Mucosa of rectum (tissue), 2 donors: ENCODE measurements at regions not wholly inside any gene's neighbourhood (a gene's known extent, or its start where the extent isn't known, plus 50 kb on each side); places are given as distances from the start of the nearest gene placed in this dataset.

Experiments
- H3K27ac ChIP-seq, 2 donors: one replicate each; pipeline ENCODE4 v1.7.0; 2013; ENCODE audit warnings: inconsistent platforms in 2 of 2, low read depth in 2 of 2, low read length in 2 of 2
- H3K27me3 ChIP-seq, 2 donors: one replicate each; pipeline ENCODE4 v1.7.0; 2013; ENCODE audit warnings: low read length in 2 of 2; ENCODE audit not compliant: control insufficient read depth in 2 of 2, insufficient read depth in 2 of 2
- H3K36me3 ChIP-seq, 2 donors: one replicate each; pipeline ENCODE4 v1.7.0; 2013; ENCODE audit warnings: low read length in 2 of 2; ENCODE audit not compliant: control insufficient read depth in 2 of 2, insufficient read depth in 2 of 2
- H3K4me1 ChIP-seq, 2 donors: one replicate each; pipeline ENCODE4 v1.7.0; 2013; ENCODE audit warnings: low read length in 2 of 2, mild to moderate bottlenecking in 1 of 2; ENCODE audit not compliant: control insufficient read depth in 2 of 2, insufficient read depth in 2 of 2
- H3K4me3 ChIP-seq, 2 donors: one replicate each; pipeline ENCODE4 v1.7.0; 2013; ENCODE audit warnings: low read length in 2 of 2
- H3K9ac ChIP-seq, 2 donors: one replicate each; pipeline ENCODE4 v1.7.0; 2013; ENCODE audit warnings: low read length in 2 of 2, low read depth in 1 of 2, mild to moderate bottlenecking in 1 of 2
- H3K9me3 ChIP-seq, 2 donors: one replicate each; pipeline ENCODE4 v1.7.0; 2013; ENCODE audit warnings: low read length in 2 of 2; ENCODE audit not compliant: control insufficient read depth in 2 of 2
- donor health status: healthy.
- donor health status: Normal muscosa, but diverticular disease.

DNA sequence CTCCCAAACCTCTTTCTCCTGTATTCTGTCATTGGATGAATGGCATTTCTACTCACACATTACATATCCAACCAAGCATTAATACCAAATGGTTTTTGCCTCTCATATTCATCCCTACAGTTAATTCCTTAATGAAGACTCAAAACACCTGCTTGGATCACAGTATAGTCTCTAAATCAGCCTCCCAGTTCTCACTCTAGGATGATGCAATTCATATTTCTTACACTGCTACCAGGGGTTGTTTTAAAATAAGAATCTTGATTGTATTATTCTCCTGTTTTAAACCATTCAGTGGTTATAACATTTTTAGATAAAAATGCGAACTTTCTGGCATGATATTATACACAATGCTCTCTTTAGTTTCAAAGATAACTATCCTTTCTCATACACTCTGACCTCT lies 281.4 kb upstream of the ZEB2 start:
- Histone ChIP-seq H3K27me3 (no peaks in the 10 kb centered on the region), H3K36me3 (no peaks in the 10 kb centered on the region), H3K9me3 (no peaks in the 10 kb centered on the region), H3K9ac (no peak overlapping the region), H3K27ac (no peak overlapping the region), H3K4me3 (no peak overlapping the region), H3K4me1 (no peaks in the 10 kb centered on the region)

GRCh38 chr2:144798989-144799388 lies 279.1 kb upstream of the ZEB2 start:
- Histone ChIP-seq H3K27me3 (no peaks in the 10 kb centered on the region), H3K9me3 (no peaks in the 10 kb centered on the region), H3K9ac (no peak overlapping the region), H3K36me3 (no peaks in the 10 kb centered on the region), H3K4me1 (no peaks in the 10 kb centered on the region), H3K27ac (no peak overlapping the region), H3K4me3 (no peak overlapping the region)

DNA sequence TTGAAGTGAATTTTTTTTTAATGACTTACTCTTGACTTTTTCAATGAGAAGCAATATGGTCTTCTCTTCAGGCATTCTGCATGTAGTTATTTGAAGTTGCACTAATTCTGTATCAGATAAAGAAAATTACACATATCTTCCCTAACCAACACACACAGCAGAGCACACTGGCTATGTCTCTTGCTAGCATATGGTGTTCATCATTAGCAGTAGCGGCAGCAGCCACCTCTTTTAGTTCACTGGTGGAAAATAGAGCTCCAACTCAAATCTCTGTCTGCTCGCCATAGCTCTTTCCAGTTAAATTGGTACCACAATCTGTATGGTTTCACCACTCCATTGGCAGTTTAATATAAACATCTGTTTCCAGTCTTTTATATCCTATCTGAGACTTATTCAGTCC lies 278.1 kb upstream of the ZEB2 start:
- Histone ChIP-seq H3K4me3 (no peak overlapping the region), H3K36me3 (no peaks in the 10 kb centered on the region), H3K27me3 (no peaks in the 10 kb centered on the region), H3K4me1 (no peaks in the 10 kb centered on the region), H3K9me3 (no peaks in the 10 kb centered on the region), H3K27ac (no peak overlapping the region), H3K9ac (no peak overlapping the region)

DNA sequence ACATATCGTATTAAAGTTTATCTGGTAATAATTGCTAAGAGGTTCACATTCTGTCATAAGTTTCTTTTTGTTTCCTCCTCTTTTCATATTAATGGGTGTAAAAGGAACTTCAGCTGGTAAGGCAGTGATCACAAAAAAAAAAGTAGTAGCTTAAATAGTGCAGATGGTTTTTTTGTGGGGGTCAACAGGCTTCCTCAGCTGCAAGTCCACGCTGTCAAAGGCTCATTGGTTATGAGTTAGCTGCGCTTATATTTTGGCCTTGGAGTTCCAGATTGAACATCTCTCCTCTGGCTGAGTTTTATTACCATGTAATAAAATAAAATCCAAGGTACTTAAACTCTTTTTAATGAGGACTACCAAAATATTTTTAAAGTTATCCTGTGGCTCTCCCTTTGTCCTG lies 277.0 kb upstream of the ZEB2 start:
- H3K9me3 ChIP-seq, result no peaks in the 10 kb centered on the region
- no peak overlapping the region for H3K27ac ChIP-seq
- H3K27me3 ChIP-seq, result no peaks in the 10 kb centered on the region
- H3K4me1 ChIP-seq, result no peaks in the 10 kb centered on the region
- H3K36me3 ChIP-seq, result no peaks in the 10 kb centered on the region
- H3K4me3 ChIP-seq, result no peak overlapping the region
- H3K9ac ChIP-seq, result no peak overlapping the region

GRCh38 chr2:144796164-144796563 lies 276.2 kb upstream of the ZEB2 start:
- Histone ChIP-seq H3K9me3 (no peaks in the 10 kb centered on the region), H3K27ac (no peak overlapping the region), H3K4me1 (no peaks in the 10 kb centered on the region), H3K4me3 (no peak overlapping the region), H3K9ac (no peak overlapping the region), H3K36me3 (no peaks in the 10 kb centered on the region), H3K27me3 (no peaks in the 10 kb centered on the region)

GRCh38 chr2:144785253-144785652 lies 265.3 kb upstream of the ZEB2 start:
- Histone ChIP-seq H3K36me3 (no peaks in the 10 kb centered on the region), H3K4me1 (no peaks in the 10 kb centered on the region), H3K27ac (no peak overlapping the region), H3K9ac (no peak overlapping the region), H3K27me3 (no peaks in the 10 kb centered on the region), H3K9me3 (no peaks in the 10 kb centered on the region), H3K4me3 (no peak overlapping the region)

GRCh38 chr2:144780983-144781382 lies 261.1 kb upstream of the ZEB2 start:
- Histone ChIP-seq H3K9ac (no peak overlapping the region), H3K27ac (no peak overlapping the region), H3K4me1 (no peaks in the 10 kb centered on the region), H3K36me3 (no peaks in the 10 kb centered on the region), H3K4me3 (no peak overlapping the region), H3K9me3 (no peaks in the 10 kb centered on the region), H3K27me3 (no peaks in the 10 kb centered on the region)

DNA sequence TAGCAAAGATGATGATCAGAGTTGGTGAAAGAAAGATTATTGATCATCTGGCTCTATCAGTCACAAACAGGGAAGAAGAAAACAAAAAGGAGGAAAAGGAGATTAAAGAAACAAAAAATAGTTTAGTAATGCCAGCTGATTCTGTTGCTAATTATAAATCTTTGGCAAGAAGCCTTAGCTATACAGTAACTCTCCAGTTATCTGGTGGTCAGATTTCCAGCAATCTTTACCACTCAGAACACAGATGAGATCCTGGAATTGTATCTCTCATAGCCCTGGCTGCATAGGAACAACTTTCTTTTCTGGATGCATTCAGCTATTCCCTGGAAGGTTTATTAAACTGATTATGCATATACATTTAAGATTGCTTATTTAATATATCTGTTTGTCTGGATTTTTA lies 256.8 kb upstream of the ZEB2 start:
- H3K36me3 ChIP-seq, result no peaks in the 10 kb centered on the region
- H3K9me3 ChIP-seq, result no peaks in the 10 kb centered on the region
- no peaks in the 10 kb centered on the region for H3K27me3 ChIP-seq
- no peak overlapping the region for H3K9ac ChIP-seq
- no peak overlapping the region for H3K27ac ChIP-seq
- no peaks in the 10 kb centered on the region for H3K4me1 ChIP-seq
- no peak overlapping the region for H3K4me3 ChIP-seq

GRCh38 chr2:144774809-144775208 lies 254.9 kb upstream of the ZEB2 start:
- Histone ChIP-seq H3K36me3 (no peaks in the 10 kb centered on the region), H3K27me3 (no peaks in the 10 kb centered on the region), H3K4me1 (no peaks in the 10 kb centered on the region), H3K4me3 (no peak overlapping the region), H3K9me3 (no peaks in the 10 kb centered on the region), H3K9ac (no peak overlapping the region), H3K27ac (no peak overlapping the region)

- H3K27ac ChIP-seq, result no peak overlapping the region
- H3K4me3 ChIP-seq, result no peak overlapping the region
- H3K4me1 ChIP-seq, result no peaks in the 10 kb centered on the region
- H3K9me3 ChIP-seq, result no peaks in the 10 kb centered on the region
- no peak overlapping the region for H3K9ac ChIP-seq
- H3K27me3 ChIP-seq, result no peaks in the 10 kb centered on the region
- H3K36me3 ChIP-seq, result no peaks in the 10 kb centered on the region
Observed at GRCh38 chr2:144771348-144771747, 251.4 kb upstream of the ZEB2 start.

- Histone ChIP-seq H3K4me3 (no peak overlapping the region), H3K9me3 (no peaks in the 10 kb centered on the region), H3K27me3 (no peaks in the 10 kb centered on the region), H3K36me3 (no peaks in the 10 kb centered on the region), H3K9ac (no peak overlapping the region), H3K4me1 (no peaks in the 10 kb centered on the region), H3K27ac (no peak overlapping the region)
Observed at GRCh38 chr2:144770616-144771230, 250.8 kb upstream of the ZEB2 start.
